Type B pancreatic cell (in vitro differentiated cells): ENCODE measurements at regions not wholly inside any gene's neighbourhood (a gene's known extent, or its start where the extent isn't known, plus 50 kb on each side); places are given as distances from the start of the nearest gene placed in this dataset.

Experiments
- DNase-seq: peaks from one replicate; pipeline ENCODE4 v3.0.0; 2021; ENCODE audit warnings: mixed read lengths; ENCODE audit not compliant: unreplicated experiment; ENCODE audit errors: extremely low spot score
- H3K27ac Mint-ChIP-seq: 2 replicates; pipeline ENCODE4 v1.8.0; 2021; ENCODE audit warnings: mild to moderate bottlenecking, mixed read lengths
- H3K27me3 Mint-ChIP-seq: 2 replicates; pipeline ENCODE4 v1.8.0; 2021; ENCODE audit warnings: mixed read lengths
- H3K36me3 Mint-ChIP-seq: 2 replicates; pipeline ENCODE4 v1.8.0; 2021; ENCODE audit warnings: mixed read lengths
- H3K4me1 Mint-ChIP-seq: one replicate; pipeline ENCODE4 v1.8.0; 2021; ENCODE audit warnings: mixed read lengths; ENCODE audit not compliant: unreplicated experiment
- H3K4me3 Mint-ChIP-seq: 2 replicates; pipeline ENCODE4 v1.8.0; 2021; ENCODE audit warnings: mild to moderate bottlenecking, mixed read lengths
- H3K9me3 Mint-ChIP-seq: 2 replicates; pipeline ENCODE4 v1.8.0; 2021; ENCODE audit warnings: mixed read lengths
- TF ChIP-seq, protein P1 (sequence below): fragments of 200-600 bp; sonication (generic); conservative IDR thresholded peaks from 2 replicates; pipeline ENCODE4 v1.5.0; 2021; ENCODE audit warnings: antibody characterized with exemption, mild to moderate bottlenecking

DNA sequence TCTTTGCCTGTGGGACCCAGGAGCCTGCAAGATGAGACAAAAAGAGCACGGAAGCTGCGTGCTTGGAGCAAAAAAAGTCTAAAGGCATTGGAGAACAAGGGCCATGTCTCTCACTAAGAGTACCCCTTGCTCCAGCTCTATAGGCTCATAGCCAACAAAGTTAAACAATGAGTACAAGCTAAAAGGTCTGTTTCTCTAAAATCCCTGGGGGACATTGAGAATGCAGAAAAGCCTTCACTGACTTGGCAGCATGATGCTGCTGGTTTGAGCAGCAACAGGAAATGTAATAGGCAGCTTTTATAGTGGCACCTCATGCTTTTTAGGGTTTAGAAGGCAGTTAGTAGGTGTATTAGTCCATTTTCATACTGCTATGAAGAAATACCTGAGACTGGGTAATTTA, 287.5 kb downstream of the SMARCA2 start:
- Mint-ChIP-seq H3K9me3 (peaks cover 9% of the 10 kb centered on the region), H3K4me1 (peaks cover 19% of the 10 kb centered on the region), H3K4me3 (no peak overlapping the region), H3K27me3 (no peaks in the 10 kb centered on the region), H3K36me3 (peaks cover 10% of the 10 kb centered on the region), H3K27ac (no peak overlapping the region)
- TF ChIP-seq, protein P1, sequence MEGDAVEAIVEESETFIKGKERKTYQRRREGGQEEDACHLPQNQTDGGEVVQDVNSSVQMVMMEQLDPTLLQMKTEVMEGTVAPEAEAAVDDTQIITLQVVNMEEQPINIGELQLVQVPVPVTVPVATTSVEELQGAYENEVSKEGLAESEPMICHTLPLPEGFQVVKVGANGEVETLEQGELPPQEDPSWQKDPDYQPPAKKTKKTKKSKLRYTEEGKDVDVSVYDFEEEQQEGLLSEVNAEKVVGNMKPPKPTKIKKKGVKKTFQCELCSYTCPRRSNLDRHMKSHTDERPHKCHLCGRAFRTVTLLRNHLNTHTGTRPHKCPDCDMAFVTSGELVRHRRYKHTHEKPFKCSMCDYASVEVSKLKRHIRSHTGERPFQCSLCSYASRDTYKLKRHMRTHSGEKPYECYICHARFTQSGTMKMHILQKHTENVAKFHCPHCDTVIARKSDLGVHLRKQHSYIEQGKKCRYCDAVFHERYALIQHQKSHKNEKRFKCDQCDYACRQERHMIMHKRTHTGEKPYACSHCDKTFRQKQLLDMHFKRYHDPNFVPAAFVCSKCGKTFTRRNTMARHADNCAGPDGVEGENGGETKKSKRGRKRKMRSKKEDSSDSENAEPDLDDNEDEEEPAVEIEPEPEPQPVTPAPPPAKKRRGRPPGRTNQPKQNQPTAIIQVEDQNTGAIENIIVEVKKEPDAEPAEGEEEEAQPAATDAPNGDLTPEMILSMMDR: no peak
- no peak for DNase-seq

DNA sequence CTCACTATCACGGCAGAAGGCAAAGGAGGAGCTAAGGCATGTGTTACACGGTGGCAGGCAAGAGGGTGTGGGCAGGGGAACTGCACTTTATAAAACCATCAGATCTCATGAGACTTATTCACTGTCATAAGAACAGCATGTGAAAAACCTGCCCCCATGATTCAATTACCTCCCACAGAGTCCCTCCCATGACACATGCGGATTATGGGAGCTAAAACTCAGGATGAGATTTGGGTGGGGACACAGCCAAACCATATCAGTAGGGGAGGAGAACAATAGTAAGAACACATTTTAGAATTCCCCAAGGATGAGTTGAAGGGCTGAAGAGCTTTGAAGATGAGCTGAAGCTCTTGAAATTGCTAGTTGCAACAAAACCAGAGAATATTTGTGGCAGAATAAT, 287.9 kb downstream of the SMARCA2 start:
- no peak for DNase-seq
- Mint-ChIP-seq H3K9me3 (peaks cover 10% of the 10 kb centered on the region), H3K27ac (no peak overlapping the region), H3K4me3 (no peak overlapping the region), H3K36me3 (peaks cover 10% of the 10 kb centered on the region), H3K27me3 (no peaks in the 10 kb centered on the region), H3K4me1 (peaks cover 19% of the 10 kb centered on the region)
- TF ChIP-seq, protein P1: no peak

DNA sequence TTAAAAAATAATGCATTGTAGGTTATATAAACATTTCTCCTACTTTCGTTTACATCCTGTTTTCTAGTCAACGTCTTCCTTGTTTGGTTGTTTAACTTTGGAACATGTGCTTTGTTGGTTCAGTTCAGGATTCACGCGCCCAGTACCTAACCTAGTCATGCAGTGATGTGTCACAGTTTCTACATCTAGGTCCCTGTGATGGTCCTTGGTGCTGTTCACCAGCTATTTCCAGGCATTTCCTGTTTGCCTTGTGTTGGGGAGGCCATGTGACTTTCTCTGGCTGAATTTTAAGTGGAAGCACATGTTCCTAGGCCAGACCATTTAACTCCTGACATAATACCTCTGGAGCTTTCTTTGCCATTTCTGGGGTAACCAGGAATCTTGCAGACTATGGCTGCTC, 292.3 kb downstream of the SMARCA2 start:
- Mint-ChIP-seq H3K36me3 (peaks cover 14% of the 10 kb centered on the region), H3K27me3 (no peaks in the 10 kb centered on the region), H3K9me3 (peaks cover 33% of the 10 kb centered on the region), H3K4me3 (no peak overlapping the region), H3K4me1 (peaks cover 4% of the 10 kb centered on the region), H3K27ac (no peak overlapping the region)
- DNase-seq: no peak
- TF ChIP-seq, protein P1: no peak

DNA sequence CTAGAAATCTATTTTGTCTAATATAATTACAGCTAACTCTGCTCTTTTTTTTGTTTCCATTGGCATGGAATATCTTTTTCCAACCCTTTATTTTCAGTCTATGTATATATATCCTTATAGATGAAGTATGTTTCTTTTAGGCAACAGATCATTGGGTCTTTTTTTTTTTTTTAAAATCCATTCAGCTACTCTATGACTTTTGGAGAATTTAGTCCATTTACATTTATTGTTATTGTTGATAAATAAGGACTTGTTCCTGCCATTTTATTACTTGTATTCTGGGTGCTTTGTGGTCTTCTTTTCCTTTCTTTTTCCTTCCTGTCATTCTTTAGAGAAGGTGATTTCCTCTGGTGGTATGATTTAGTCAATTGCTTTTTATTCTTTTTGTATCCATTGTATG, 296.8 kb downstream of the SMARCA2 start:
- Mint-ChIP-seq H3K36me3 (peaks cover 9% of the 10 kb centered on the region), H3K27ac (no peak overlapping the region), H3K4me1 (peaks cover 4% of the 10 kb centered on the region), H3K4me3 (no peak overlapping the region), H3K27me3 (no peaks in the 10 kb centered on the region), H3K9me3 (peaks cover 40% of the 10 kb centered on the region)
- TF ChIP-seq, protein P1: no peak
- no peak for DNase-seq

DNA sequence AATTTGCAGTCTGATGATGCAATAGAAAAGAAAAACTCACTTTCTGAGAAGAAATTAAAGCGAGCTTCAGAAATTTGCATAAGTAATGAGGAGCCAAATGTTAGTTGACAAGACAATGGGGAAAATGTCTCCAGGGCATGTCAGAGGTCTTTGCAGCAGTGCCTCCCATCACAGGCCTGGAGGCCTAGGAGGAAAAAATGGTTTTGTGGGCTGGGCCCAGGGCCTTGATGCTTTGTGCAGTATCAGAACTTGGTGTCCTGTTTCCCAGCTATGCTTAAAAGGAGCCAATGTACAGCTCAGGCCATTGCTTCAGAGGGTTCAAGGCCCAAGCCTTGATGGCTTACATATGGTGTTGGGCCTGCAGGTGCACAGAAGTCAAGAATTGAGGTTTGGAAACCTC, 298.4 kb downstream of the SMARCA2 start:
- Mint-ChIP-seq H3K36me3 (peaks cover 6% of the 10 kb centered on the region), H3K27ac (no peak overlapping the region), H3K4me3 (no peak overlapping the region), H3K27me3 (no peaks in the 10 kb centered on the region), H3K4me1 (no peaks in the 10 kb centered on the region), H3K9me3 (peaks cover 37% of the 10 kb centered on the region)
- TF ChIP-seq, protein P1: no peak
- no peak for DNase-seq

DNA sequence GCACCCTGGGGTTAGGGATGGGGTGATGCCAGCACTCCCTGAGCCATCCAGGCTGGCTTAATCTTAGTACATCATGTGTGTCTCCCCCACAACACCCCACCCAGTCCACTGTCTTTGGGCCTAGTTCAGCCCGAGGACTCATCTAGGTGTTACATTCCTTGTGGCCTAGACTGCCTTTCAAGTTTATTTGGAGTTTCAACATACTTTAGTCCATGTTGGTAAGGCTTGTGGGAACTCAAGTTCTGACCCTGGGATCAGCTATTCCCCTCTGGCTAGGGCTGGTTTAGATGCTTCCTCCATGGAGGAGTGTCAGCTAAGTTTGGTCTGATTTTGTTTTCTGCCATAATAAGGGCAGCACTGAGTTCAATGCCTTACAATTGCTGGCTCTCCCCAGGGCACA, 302.4 kb downstream of the SMARCA2 start:
- Mint-ChIP-seq H3K4me3 (no peak overlapping the region), H3K9me3 (peaks cover 27% of the 10 kb centered on the region), H3K36me3 (no peaks in the 10 kb centered on the region), H3K4me1 (no peaks in the 10 kb centered on the region), H3K27ac (peak overlapping the region; percentile 39), H3K27me3 (no peaks in the 10 kb centered on the region)
- TF ChIP-seq, protein P1: no peak
- no peak for DNase-seq
